ENCODE measurements at regions not wholly inside any gene's neighbourhood (a gene's known extent, or its start where the extent isn't known, plus 50 kb on each side); places are given as distances from the start of the nearest gene placed in this dataset.

DNA sequence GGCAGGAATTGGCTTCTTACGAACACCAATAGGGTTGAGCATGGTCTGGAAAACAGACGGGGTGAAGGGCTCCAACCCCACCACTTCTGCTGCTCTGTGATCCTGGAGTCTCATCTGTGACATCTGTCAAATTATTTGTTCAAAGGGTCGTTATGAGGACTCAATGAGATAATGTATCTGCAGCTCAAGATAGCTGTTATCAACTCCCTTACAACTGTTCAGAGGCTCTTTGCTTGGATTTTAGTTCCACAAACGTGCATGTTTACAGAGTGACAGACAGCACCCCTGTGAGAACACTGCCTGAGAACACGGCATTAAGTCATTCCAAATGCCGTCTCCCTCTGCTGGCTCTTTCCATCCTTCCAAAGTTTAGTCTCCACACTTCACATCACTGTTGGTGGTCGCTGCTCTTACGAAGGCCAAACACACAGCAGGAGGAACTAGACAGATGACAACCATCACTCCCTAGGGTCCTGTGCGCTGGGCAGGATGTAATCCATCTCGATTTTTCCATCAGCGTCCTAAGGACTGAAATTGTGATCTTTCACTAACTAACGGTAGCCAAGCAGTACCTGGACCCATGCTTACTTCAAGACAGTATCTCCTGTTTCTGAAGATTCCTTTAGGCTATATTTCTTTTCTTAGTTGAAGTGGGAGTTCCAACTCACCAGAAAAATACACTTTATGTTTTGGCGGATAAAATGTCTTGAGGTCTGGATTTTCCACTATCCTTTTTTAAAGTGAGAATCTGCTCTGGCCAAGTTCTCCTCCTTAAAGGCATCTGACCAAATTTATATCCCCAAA is 220.3 kb downstream of the ANAPC1 start:
- no peak for ATAC-seq
- intact Hi-C loops (cut with DNase I), result no loop called here
- TF ChIP-seq, protein P1, sequence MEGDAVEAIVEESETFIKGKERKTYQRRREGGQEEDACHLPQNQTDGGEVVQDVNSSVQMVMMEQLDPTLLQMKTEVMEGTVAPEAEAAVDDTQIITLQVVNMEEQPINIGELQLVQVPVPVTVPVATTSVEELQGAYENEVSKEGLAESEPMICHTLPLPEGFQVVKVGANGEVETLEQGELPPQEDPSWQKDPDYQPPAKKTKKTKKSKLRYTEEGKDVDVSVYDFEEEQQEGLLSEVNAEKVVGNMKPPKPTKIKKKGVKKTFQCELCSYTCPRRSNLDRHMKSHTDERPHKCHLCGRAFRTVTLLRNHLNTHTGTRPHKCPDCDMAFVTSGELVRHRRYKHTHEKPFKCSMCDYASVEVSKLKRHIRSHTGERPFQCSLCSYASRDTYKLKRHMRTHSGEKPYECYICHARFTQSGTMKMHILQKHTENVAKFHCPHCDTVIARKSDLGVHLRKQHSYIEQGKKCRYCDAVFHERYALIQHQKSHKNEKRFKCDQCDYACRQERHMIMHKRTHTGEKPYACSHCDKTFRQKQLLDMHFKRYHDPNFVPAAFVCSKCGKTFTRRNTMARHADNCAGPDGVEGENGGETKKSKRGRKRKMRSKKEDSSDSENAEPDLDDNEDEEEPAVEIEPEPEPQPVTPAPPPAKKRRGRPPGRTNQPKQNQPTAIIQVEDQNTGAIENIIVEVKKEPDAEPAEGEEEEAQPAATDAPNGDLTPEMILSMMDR (IDR thresholded peaks at IDR 0.05), result no peak

DNA sequence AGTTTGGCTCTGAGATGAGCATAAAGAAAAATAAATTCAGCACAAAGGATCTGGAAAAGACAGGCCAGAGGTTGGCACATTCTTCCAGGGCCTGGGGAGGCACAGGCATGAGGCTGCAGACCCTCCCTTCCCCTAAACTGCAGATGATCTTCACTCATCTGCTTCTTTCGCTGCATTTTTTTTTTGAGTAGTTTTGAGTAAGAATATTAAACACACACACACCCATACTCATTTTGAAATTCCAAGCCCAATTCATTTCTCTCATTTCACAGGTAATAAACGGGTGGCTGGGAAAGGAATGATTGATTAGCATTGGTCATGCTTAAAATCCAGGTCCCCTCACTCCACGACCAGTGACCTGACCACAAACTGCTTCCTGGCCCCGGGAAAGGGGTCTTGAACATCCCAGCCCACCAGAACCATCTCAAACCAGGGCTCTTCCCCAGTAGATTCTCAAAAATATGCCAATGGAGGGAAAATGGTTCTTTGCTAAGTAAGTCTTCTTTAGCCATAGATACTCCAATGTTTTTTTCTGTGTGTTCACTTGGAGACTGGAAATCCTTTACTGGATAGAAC is 219.6 kb downstream of the ANAPC1 start:
- H3K4me1 ChIP-seq, result peaks cover 21% of the 10 kb centered on the region
- no peaks in the 10 kb centered on the region for H3K27me3 ChIP-seq
- no peak overlapping the region for H3K27ac ChIP-seq
- intact Hi-C loops (cut with DNase I), result no loop called here
- no peaks in the 10 kb centered on the region for H3K9me3 ChIP-seq
- TF ChIP-seq, protein P1 (IDR thresholded peaks at IDR 0.05), result no peak
- no peak overlapping the region for H3K4me3 ChIP-seq
- ATAC-seq (no peak), DNase-seq (no peak)
- no peaks in the 10 kb centered on the region for H3K36me3 ChIP-seq

More for the DNA sequence above, 220.3 kb downstream of the ANAPC1 start:
- Histone ChIP-seq H3K36me3 (no peaks in the 10 kb centered on the region), H3K9me3 (no peaks in the 10 kb centered on the region), H3K4me1 (peaks cover 26% of the 10 kb centered on the region), H3K4me3 (no peak overlapping the region), H3K27me3 (no peaks in the 10 kb centered on the region), H3K27ac (no peak overlapping the region)
- no peak for DNase-seq

DNA sequence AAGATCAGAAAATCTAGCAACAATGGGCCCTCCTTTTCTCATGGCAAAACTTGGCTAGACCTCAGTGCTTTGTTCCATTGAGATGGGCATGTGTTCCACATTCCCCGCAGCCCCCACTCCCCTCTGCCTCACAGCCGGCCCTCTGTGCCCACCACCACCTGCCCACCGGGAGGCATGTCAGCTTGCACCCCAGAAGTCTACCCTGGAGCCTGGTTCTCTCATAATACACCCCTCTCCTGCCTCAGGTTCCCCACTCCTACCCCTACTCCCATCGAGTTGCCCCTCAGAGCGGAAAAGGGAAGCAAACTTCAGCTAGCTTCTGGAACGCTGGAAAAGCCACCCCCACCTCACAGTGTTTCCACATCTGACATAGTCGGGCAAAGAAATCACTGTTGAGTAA is 219.0 kb downstream of the ANAPC1 start:
- intact Hi-C loops (cut with DNase I), result no loop called here
- ATAC-seq (no peak), DNase-seq (no peak)
- Histone ChIP-seq H3K36me3 (no peaks in the 10 kb centered on the region), H3K9me3 (no peaks in the 10 kb centered on the region), H3K4me1 (peaks cover 15% of the 10 kb centered on the region), H3K4me3 (no peak overlapping the region), H3K27me3 (no peaks in the 10 kb centered on the region), H3K27ac (no peak overlapping the region)
- TF ChIP-seq, protein P1 (IDR thresholded peaks at IDR 0.05), result no peak

DNA sequence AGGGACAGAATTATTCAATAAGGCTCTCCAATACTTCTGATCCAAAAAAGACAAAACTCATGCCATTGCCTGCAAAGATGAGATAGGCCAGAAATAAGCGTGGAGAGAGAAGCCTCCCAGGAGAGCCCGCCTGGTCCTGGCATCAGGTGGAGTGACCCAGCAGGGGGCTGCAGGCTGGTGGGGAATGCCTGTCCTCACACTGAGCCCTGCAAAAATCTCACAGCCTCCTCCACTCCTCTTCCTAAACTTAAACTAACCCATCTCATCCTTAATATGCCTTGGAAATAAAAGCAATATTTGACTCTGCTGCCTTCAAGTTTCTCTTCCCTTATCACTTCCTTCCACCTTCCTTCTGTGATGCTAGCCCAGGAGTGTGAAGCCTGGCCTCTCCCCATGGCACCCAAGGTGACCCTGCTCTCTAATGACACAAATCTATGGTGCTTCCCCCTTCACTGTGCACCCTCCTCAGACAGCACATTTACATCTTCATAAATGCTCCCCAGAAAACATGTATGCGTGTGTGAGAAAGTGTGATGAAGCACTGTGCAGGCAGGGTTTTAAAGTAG is 218.4 kb downstream of the ANAPC1 start:
- intact Hi-C loops (cut with DNase I), result no loop called here
- Histone ChIP-seq H3K27me3 (no peaks in the 10 kb centered on the region), H3K27ac (no peak overlapping the region), H3K4me1 (peaks cover 10% of the 10 kb centered on the region), H3K9me3 (no peaks in the 10 kb centered on the region), H3K36me3 (no peaks in the 10 kb centered on the region), H3K4me3 (no peak overlapping the region)
- ATAC-seq (no peak), DNase-seq (no peak)
- TF ChIP-seq, protein P1 (IDR thresholded peaks at IDR 0.05), result no peak

DNA sequence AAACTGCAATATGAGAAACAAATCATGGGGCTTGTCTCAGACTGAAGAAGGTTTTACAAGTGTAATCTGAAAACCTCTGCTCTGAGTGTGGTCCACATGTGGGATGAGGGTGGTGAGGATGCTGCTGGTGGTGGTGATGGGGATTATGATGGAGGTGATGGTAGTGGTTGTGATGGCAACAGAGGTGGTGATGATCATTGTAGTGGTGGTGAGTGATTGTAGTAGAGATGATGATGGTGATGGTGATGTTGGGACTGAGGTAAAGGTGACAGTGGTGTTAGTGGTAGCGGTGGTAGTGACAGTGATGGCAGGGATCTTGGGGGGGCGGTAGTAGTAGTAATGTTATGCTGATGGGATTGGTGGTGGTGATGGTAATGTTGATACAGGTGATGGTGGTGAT is 217.8 kb downstream of the ANAPC1 start:
- Histone ChIP-seq H3K27ac (no peak overlapping the region), H3K27me3 (no peaks in the 10 kb centered on the region), H3K9me3 (no peaks in the 10 kb centered on the region), H3K36me3 (no peaks in the 10 kb centered on the region), H3K4me1 (peaks cover 10% of the 10 kb centered on the region), H3K4me3 (no peak overlapping the region)
- no peak for ATAC-seq
- TF ChIP-seq, protein P1 (IDR thresholded peaks at IDR 0.05), result no peak
- intact Hi-C loops (cut with DNase I), result no loop called here
- DNase-seq, result no peak

Data from upper lobe of right lung (tissue), 1 donor.